HG03439 (cell line): ENCODE measurements at regions not wholly inside any gene's neighbourhood (a gene's known extent, or its start where the extent isn't known, plus 50 kb on each side); places are given as distances from the start of the nearest gene placed in this dataset.
"Not testable (repeated sequence)": the region's sequence is repeated elsewhere in the genome, so short reads cannot be mapped to it uniquely, and the experiment has no call there.

ENCODE experiments used
- ATAC-seq: cut with Tn5 transposase; IDR thresholded peaks from one replicate; pipeline ENCODE4 v1.9.1; 2021; ENCODE audit warnings: mild to moderate bottlenecking, moderate library complexity; ENCODE audit not compliant: unreplicated experiment

GRCh38 chr3:164303894-164304293 is 774.4 kb downstream of the SI start:
- no peak for ATAC-seq

- ATAC-seq: no peak
These were observed 775.7 kb downstream of the SI start for GRCh38 chr3:164302622-164303021.

- ATAC-seq: not testable (repeated sequence)
These were observed 786.8 kb downstream of the SI start for GRCh38 chr3:164291486-164291885.

GRCh38 chr3:164278550-164278949 is 799.7 kb downstream of the SI start:
- ATAC-seq: no peak

- no peak for ATAC-seq
These were observed 811.2 kb downstream of the SI start for GRCh38 chr3:164267053-164267452.

GRCh38 chr3:164250923-164251322 is 827.4 kb downstream of the SI start:
- no peak for ATAC-seq

- no peak for ATAC-seq
These were observed 841.4 kb downstream of the SI start for GRCh38 chr3:164236851-164237250.

- no peak for ATAC-seq
These were observed 842.8 kb downstream of the SI start for GRCh38 chr3:164235289-164236028.

GRCh38 chr3:164233951-164234350 is 844.3 kb downstream of the SI start:
- no peak for ATAC-seq

GRCh38 chr3:164231718-164232117 is 846.6 kb downstream of the SI start:
- ATAC-seq: no peak

- no peak for ATAC-seq
These were observed 847.8 kb downstream of the SI start for GRCh38 chr3:164230385-164231094.

- ATAC-seq: no peak
These were observed 854.2 kb downstream of the SI start for GRCh38 chr3:164224126-164224525.

- no peak for ATAC-seq
These were observed 856.1 kb downstream of the SI start for GRCh38 chr3:164222197-164222596.

GRCh38 chr3:164221297-164221696 is 857.0 kb downstream of the SI start:
- no peak for ATAC-seq

- ATAC-seq: no peak
These were observed 868.9 kb downstream of the SI start for GRCh38 chr3:164209363-164209762.

- ATAC-seq: no peak
These were observed 869.5 kb downstream of the SI start for GRCh38 chr3:164208821-164209220.

GRCh38 chr3:164208048-164208447 is 870.2 kb downstream of the SI start:
- no peak for ATAC-seq

- ATAC-seq: no peak
These were observed 878.1 kb downstream of the SI start for GRCh38 chr3:164200053-164200823.

GRCh38 chr3:164196477-164196876 is 881.8 kb downstream of the SI start:
- no peak for ATAC-seq

GRCh38 chr3:164194842-164195241 is 883.5 kb downstream of the SI start:
- no peak for ATAC-seq

- no peak for ATAC-seq
These were observed 885.3 kb downstream of the SI start for GRCh38 chr3:164192974-164193373.

- ATAC-seq: no peak
These were observed 887.7 kb downstream of the SI start for GRCh38 chr3:164190566-164190965.
